Smooth muscle cell (in vitro differentiated cells): ENCODE measurements at regions not wholly inside any gene's neighbourhood (a gene's known extent, or its start where the extent isn't known, plus 50 kb on each side); places are given as distances from the start of the nearest gene placed in this dataset.

Source experiments
- DNase-seq: peaks from one replicate; lab custom pipeline; 2025; ENCODE audit not compliant: unreplicated experiment; lab: John Stamatoyannopoulos, UW
- H2AFZ ChIP-seq: fragments of 200-600 bp; sonication (generic); 2 replicates; pipeline ENCODE4 v1.6.0; 2016; ENCODE audit warnings: antibody characterized with exemption, low read depth, mild to moderate bottlenecking
- H3F3A ChIP-seq: fragments of 200-600 bp; sonication (generic); 2 replicates; pipeline ENCODE4 v1.6.0; 2017; ENCODE audit warnings: antibody characterized with exemption, low read depth
- H3K27ac ChIP-seq: fragments of 200-600 bp; sonication (generic); 2 replicates; pipeline ENCODE4 v1.5.1; 2016; ENCODE audit warnings: low read depth, mild to moderate bottlenecking
- H3K27me3 ChIP-seq: fragments of 200-600 bp; sonication (generic); 2 replicates; pipeline ENCODE4 v1.6.1; 2016; ENCODE audit warnings: low read depth, mild to moderate bottlenecking
- H3K36me3 ChIP-seq: fragments of 200-600 bp; sonication (generic); 2 replicates; pipeline ENCODE4 v1.5.1; 2016; ENCODE audit warnings: low read depth
- H3K4me1 ChIP-seq: fragments of 200-600 bp; sonication (generic); 2 replicates; pipeline ENCODE4 v1.5.1; 2016; ENCODE audit warnings: low read depth
- H3K4me2 ChIP-seq: fragments of 200-600 bp; sonication (generic); 2 replicates; pipeline ENCODE4 v1.6.0; 2016; ENCODE audit warnings: mild to moderate bottlenecking
- H3K4me3 ChIP-seq: fragments of 200-600 bp; sonication (generic); 2 replicates; pipeline ENCODE4 v1.5.1; 2016; ENCODE audit warnings: mild to moderate bottlenecking
- H3K79me2 ChIP-seq: fragments of 200-600 bp; sonication (generic); 2 replicates; pipeline ENCODE4 v1.6.0; 2016; ENCODE audit warnings: low read depth, mild to moderate bottlenecking
- H3K9ac ChIP-seq: fragments of 200-600 bp; sonication (generic); 2 replicates; pipeline ENCODE4 v1.6.0; 2016; ENCODE audit warnings: low read depth
- H3K9me3 ChIP-seq: fragments of 200-600 bp; sonication (generic); replicated peaks from 2 replicates; pipeline ENCODE4 v1.5.1; 2016; ENCODE audit warnings: low read depth
- H4K20me1 ChIP-seq: fragments of 200-600 bp; sonication (generic); 2 replicates; pipeline ENCODE4 v1.6.0; 2016; ENCODE audit warnings: low read depth
- CTCF ChIP-seq: fragments of 200-600 bp; sonication (generic); IDR thresholded peaks from 2 replicates; pipeline ENCODE4 v1.5.1; 2017; ENCODE audit warnings: borderline replicate concordance, mild to moderate bottlenecking, antibody characterized with exemption; ENCODE audit not compliant: insufficient read depth, poor library complexity, severe bottlenecking
- WGBS: methylation state at CpG from one replicate; pipeline ENCODE4 v1.1.7; 2016; ENCODE audit warnings: low lambda C conversion rate; 5-methylcytosine and 5-hydroxymethylcytosine counted together

DNA sequence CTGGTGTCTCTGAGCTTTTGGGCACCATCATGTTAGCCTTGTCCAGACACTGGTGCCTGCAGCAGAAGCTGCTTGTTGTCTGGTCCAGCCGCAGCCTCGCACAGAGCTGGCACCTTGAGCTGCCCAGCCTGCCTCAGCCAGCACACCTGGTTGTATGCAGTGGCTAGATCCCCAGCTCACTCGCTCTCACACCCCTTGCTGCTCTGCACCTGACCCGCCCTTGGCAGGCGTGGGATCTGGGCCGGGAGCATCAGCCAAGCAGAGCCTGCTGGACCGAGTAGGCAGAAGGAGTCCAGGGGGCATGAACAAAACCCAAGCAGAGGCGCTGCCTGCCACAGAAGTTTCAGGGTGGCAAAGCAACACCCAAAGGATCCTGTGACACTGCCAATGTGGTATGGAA lies 79.7 kb upstream of the ITGB1 start:
- Histone ChIP-seq H3K27ac (no peak overlapping the region), H3K4me2 (no peak overlapping the region), H2AFZ (no peak overlapping the region), H3K36me3 (no peaks in the 10 kb centered on the region), H3K79me2 (no peaks in the 10 kb centered on the region), H3F3A (no peaks in the 10 kb centered on the region), H3K9ac (no peak overlapping the region), H3K4me3 (no peak overlapping the region), H3K4me1 (no peaks in the 10 kb centered on the region), H3K9me3 (no peaks in the 10 kb centered on the region), H4K20me1 (no peaks in the 10 kb centered on the region), H3K27me3 (no peaks in the 10 kb centered on the region)
- TF ChIP-seq CTCF = no peak
- no peak for DNase-seq
- WGBS = over 99% methylated on average over 8 of the region's 8 CpGs

DNA sequence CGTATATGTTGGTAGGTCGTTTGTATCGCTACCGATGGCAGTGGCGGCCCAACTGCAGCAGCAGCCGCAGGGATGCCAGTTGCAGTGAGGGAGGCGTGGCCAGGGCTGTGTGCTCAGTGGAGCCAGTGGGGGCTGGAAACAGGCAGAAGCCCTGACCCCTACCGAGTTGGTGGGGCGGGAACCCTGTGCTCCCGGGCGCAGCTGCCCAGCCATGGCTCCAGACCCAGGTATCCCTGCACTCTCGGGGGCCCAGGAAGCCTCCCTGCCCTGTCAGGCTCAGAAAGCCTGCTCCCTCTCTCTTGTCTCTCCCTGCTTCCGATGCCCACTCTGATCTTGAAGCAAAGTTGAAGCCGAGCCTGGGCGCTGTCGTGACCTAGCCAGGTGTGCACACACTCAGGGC lies 78.6 kb upstream of the ITGB1 start:
- H3K4me3 ChIP-seq = no peak overlapping the region
- no peaks in the 10 kb centered on the region for H3K4me1 ChIP-seq
- no peaks in the 10 kb centered on the region for H3K36me3 ChIP-seq
- no peaks in the 10 kb centered on the region for H3F3A ChIP-seq
- 94% methylated on average over 16 of the region's 16 CpGs for WGBS
- no peak overlapping the region for H2AFZ ChIP-seq
- H4K20me1 ChIP-seq = no peaks in the 10 kb centered on the region
- H3K4me2 ChIP-seq = no peak overlapping the region
- no peaks in the 10 kb centered on the region for H3K9me3 ChIP-seq
- no peaks in the 10 kb centered on the region for H3K79me2 ChIP-seq
- no peak for DNase-seq
- TF ChIP-seq CTCF = no peak
- H3K27ac ChIP-seq = no peak overlapping the region
- no peak overlapping the region for H3K9ac ChIP-seq
- H3K27me3 ChIP-seq = no peaks in the 10 kb centered on the region

- Histone ChIP-seq H2AFZ (no peak overlapping the region), H3K4me2 (no peak overlapping the region), H3K27ac (no peak overlapping the region), H3K27me3 (no peaks in the 10 kb centered on the region), H4K20me1 (no peaks in the 10 kb centered on the region), H3K9me3 (no peaks in the 10 kb centered on the region), H3K9ac (no peak overlapping the region), H3K79me2 (no peaks in the 10 kb centered on the region), H3F3A (no peaks in the 10 kb centered on the region), H3K4me3 (no peak overlapping the region), H3K4me1 (no peaks in the 10 kb centered on the region), H3K36me3 (no peaks in the 10 kb centered on the region)
- no peak for DNase-seq
- no peak for TF ChIP-seq CTCF
- 94% methylated on average over 3 of the region's 3 CpGs for WGBS
These were observed 77.4 kb upstream of the ITGB1 start for GRCh38 chr10:33035411-33035810.

GRCh38 chr10:33034931-33035330 lies 76.9 kb upstream of the ITGB1 start:
- H2AFZ ChIP-seq = no peak overlapping the region
- H3K9me3 ChIP-seq = no peaks in the 10 kb centered on the region
- no peaks in the 10 kb centered on the region for H3K4me1 ChIP-seq
- no peaks in the 10 kb centered on the region for H3K36me3 ChIP-seq
- no peaks in the 10 kb centered on the region for H3K27me3 ChIP-seq
- H3F3A ChIP-seq = no peaks in the 10 kb centered on the region
- H4K20me1 ChIP-seq = no peaks in the 10 kb centered on the region
- TF ChIP-seq CTCF = no peak
- no peak overlapping the region for H3K4me3 ChIP-seq
- no peak for DNase-seq
- H3K79me2 ChIP-seq = no peaks in the 10 kb centered on the region
- no peak overlapping the region for H3K4me2 ChIP-seq
- no peak overlapping the region for H3K27ac ChIP-seq
- 94% methylated on average over 1 of the region's 1 CpG for WGBS
- no peak overlapping the region for H3K9ac ChIP-seq
